Skeletal muscle satellite cell (primary cell): ENCODE measurements at regions not wholly inside any gene's neighbourhood (a gene's known extent, or its start where the extent isn't known, plus 50 kb on each side); places are given as distances from the start of the nearest gene placed in this dataset.
"Not testable (repeated sequence)": the region's sequence is repeated elsewhere in the genome, so short reads cannot be mapped to it uniquely, and the experiment has no call there.

Experiments
- H3K27me3 ChIP-seq: 2 replicates; pipeline ENCODE4 v1.7.0; 2013; ENCODE audit warnings: low read length; ENCODE audit not compliant: control insufficient read depth, insufficient read depth
- H3K36me3 ChIP-seq: 2 replicates; pipeline ENCODE4 v1.7.0; 2013; ENCODE audit warnings: mild to moderate bottlenecking, control low read depth, low read length; ENCODE audit not compliant: insufficient read depth
- H3K4me1 ChIP-seq: 2 replicates; pipeline ENCODE4 v1.7.0; 2013; ENCODE audit warnings: low read length; ENCODE audit not compliant: control insufficient read depth, insufficient read depth
- H3K4me2 ChIP-seq: 2 replicates; pipeline ENCODE4 v1.7.0; 2013; ENCODE audit warnings: mild to moderate bottlenecking, low read length
- H3K4me3 ChIP-seq: 2 replicates; pipeline ENCODE4 v1.7.0; 2013; ENCODE audit warnings: low read length
- H3K9ac ChIP-seq: 2 replicates; pipeline ENCODE4 v1.7.0; 2013; ENCODE audit warnings: mild to moderate bottlenecking, low read depth, low read length, moderate library complexity
- H3K9me3 ChIP-seq: replicated peaks from 2 replicates; pipeline ENCODE4 v1.7.0; 2013; ENCODE audit warnings: mild to moderate bottlenecking, control low read depth, low read length

- H3K36me3 ChIP-seq = no peaks in the 10 kb centered on the region
- H3K4me1 ChIP-seq = no peaks in the 10 kb centered on the region
- H3K27me3 ChIP-seq = no peaks in the 10 kb centered on the region
Measured at GRCh38 chr14:85852906-85853305, 323.0 kb downstream of the FLRT2 start.

GRCh38 chr14:85852123-85852522, 322.2 kb downstream of the FLRT2 start:
- H3K4me1 ChIP-seq, H3K4me3 ChIP-seq, H3K36me3 ChIP-seq, H3K9me3 ChIP-seq, H3K9ac ChIP-seq, H3K27me3 ChIP-seq, H3K4me2 ChIP-seq: not testable (repeated sequence)

More at GRCh38 chr14:85852906-85853305, 323.0 kb downstream of the FLRT2 start:
- Histone ChIP-seq H3K4me2 (no peak overlapping the region), H3K9ac (no peak overlapping the region), H3K4me3 (no peak overlapping the region), H3K9me3 (peaks cover 6% of the 10 kb centered on the region)

- H3K9me3 ChIP-seq, H3K4me3 ChIP-seq, H3K9ac ChIP-seq, H3K4me2 ChIP-seq, H3K36me3 ChIP-seq, H3K4me1 ChIP-seq, H3K27me3 ChIP-seq: not testable (repeated sequence)
Measured at GRCh38 chr14:85830549-85830948, 300.6 kb downstream of the FLRT2 start.

GRCh38 chr14:85829601-85830000, 299.7 kb downstream of the FLRT2 start:
- H3K9me3 ChIP-seq, H3K9ac ChIP-seq, H3K36me3 ChIP-seq, H3K4me2 ChIP-seq, H3K27me3 ChIP-seq, H3K4me3 ChIP-seq, H3K4me1 ChIP-seq: not testable (repeated sequence)

GRCh38 chr14:85824526-85824925, 294.6 kb downstream of the FLRT2 start:
- H3K4me1 ChIP-seq = no peaks in the 10 kb centered on the region
- H3K36me3 ChIP-seq = no peaks in the 10 kb centered on the region
- H3K4me2 ChIP-seq = no peak overlapping the region
- no peaks in the 10 kb centered on the region for H3K27me3 ChIP-seq
- no peak overlapping the region for H3K9ac ChIP-seq
- H3K9me3 ChIP-seq = peaks cover 3% of the 10 kb centered on the region
- H3K4me3 ChIP-seq = no peak overlapping the region

GRCh38 chr14:85822236-85822635, 292.3 kb downstream of the FLRT2 start:
- Histone ChIP-seq H3K27me3 (no peaks in the 10 kb centered on the region), H3K4me1 (no peaks in the 10 kb centered on the region), H3K4me2 (no peak overlapping the region), H3K9me3 (peaks cover 3% of the 10 kb centered on the region), H3K9ac (no peak overlapping the region), H3K36me3 (no peaks in the 10 kb centered on the region), H3K4me3 (no peak overlapping the region)

- Histone ChIP-seq H3K9ac (no peak overlapping the region), H3K4me3 (no peak overlapping the region), H3K4me2 (no peak overlapping the region), H3K27me3 (no peaks in the 10 kb centered on the region), H3K36me3 (no peaks in the 10 kb centered on the region), H3K4me1 (no peaks in the 10 kb centered on the region), H3K9me3 (no peaks in the 10 kb centered on the region)
Measured at GRCh38 chr14:85817430-85817829, 287.5 kb downstream of the FLRT2 start.

- no peaks in the 10 kb centered on the region for H3K27me3 ChIP-seq
- no peaks in the 10 kb centered on the region for H3K36me3 ChIP-seq
- no peaks in the 10 kb centered on the region for H3K9me3 ChIP-seq
- no peak overlapping the region for H3K9ac ChIP-seq
- no peak overlapping the region for H3K4me3 ChIP-seq
- H3K4me1 ChIP-seq = no peaks in the 10 kb centered on the region
- no peak overlapping the region for H3K4me2 ChIP-seq
Measured at GRCh38 chr14:85813040-85813439, 283.1 kb downstream of the FLRT2 start.

GRCh38 chr14:85811340-85811739, 281.4 kb downstream of the FLRT2 start:
- H3K4me2 ChIP-seq = no peak overlapping the region
- no peak overlapping the region for H3K9ac ChIP-seq
- no peaks in the 10 kb centered on the region for H3K9me3 ChIP-seq
- no peaks in the 10 kb centered on the region for H3K27me3 ChIP-seq
- no peak overlapping the region for H3K4me3 ChIP-seq
- no peaks in the 10 kb centered on the region for H3K36me3 ChIP-seq
- no peaks in the 10 kb centered on the region for H3K4me1 ChIP-seq

GRCh38 chr14:85799668-85800067, 269.7 kb downstream of the FLRT2 start:
- H3K4me3 ChIP-seq = no peak overlapping the region
- no peak overlapping the region for H3K4me2 ChIP-seq
- no peak overlapping the region for H3K9ac ChIP-seq
- H3K9me3 ChIP-seq = no peaks in the 10 kb centered on the region
- H3K36me3 ChIP-seq = no peaks in the 10 kb centered on the region
- H3K27me3 ChIP-seq = no peaks in the 10 kb centered on the region
- H3K4me1 ChIP-seq = no peaks in the 10 kb centered on the region

- no peak overlapping the region for H3K9ac ChIP-seq
- H3K4me2 ChIP-seq = no peak overlapping the region
- no peaks in the 10 kb centered on the region for H3K36me3 ChIP-seq
- H3K27me3 ChIP-seq = no peaks in the 10 kb centered on the region
- H3K9me3 ChIP-seq = no peaks in the 10 kb centered on the region
- no peaks in the 10 kb centered on the region for H3K4me1 ChIP-seq
- no peak overlapping the region for H3K4me3 ChIP-seq
Measured at GRCh38 chr14:85798856-85799255, 268.9 kb downstream of the FLRT2 start.

- no peak overlapping the region for H3K9ac ChIP-seq
- H3K9me3 ChIP-seq = no peaks in the 10 kb centered on the region
- H3K4me1 ChIP-seq = no peaks in the 10 kb centered on the region
Measured at GRCh38 chr14:85793533-85793932, 263.6 kb downstream of the FLRT2 start.

More at GRCh38 chr14:85793533-85793932, 263.6 kb downstream of the FLRT2 start:
- Histone ChIP-seq H3K4me2 (no peak overlapping the region), H3K4me3 (no peak overlapping the region), H3K27me3 (no peaks in the 10 kb centered on the region), H3K36me3 (no peaks in the 10 kb centered on the region)
